HG03175 (cell line): ENCODE measurements at regions not wholly inside any gene's neighbourhood (a gene's known extent, or its start where the extent isn't known, plus 50 kb on each side); places are given as distances from the start of the nearest gene placed in this dataset.
A peak's percentile ranks its signal among the peaks of the same experiment; 100 is the strongest.

Experiments used
- ATAC-seq: cut with Tn5 transposase; IDR thresholded peaks from one replicate; pipeline ENCODE4 v1.9.1; 2021; ENCODE audit warnings: mild to moderate bottlenecking, moderate library complexity; ENCODE audit not compliant: unreplicated experiment

GRCh38 chr3:84439476-84439875, 519.3 kb upstream of the CADM2 start:
- ATAC-seq: no peak

DNA sequence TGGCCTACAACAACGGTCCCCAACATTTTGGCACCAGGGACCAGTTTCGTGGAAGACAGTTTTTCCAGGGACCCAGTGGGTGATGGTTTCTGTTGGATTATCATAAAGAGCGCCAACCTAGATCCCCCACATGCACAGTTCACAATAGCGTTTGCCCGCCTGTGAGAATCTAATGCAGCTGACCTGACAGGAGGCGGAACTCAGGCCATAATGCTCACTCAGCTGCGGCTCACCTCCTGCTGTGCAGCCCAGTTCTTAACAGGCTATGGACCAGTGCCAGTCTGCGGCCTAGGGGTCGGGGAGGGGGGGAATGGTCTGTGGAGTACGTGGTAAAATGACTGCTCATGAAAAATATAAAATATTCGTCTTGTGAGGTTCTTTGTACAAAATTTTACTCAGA, 518.5 kb upstream of the CADM2 start:
- no peak for ATAC-seq

DNA sequence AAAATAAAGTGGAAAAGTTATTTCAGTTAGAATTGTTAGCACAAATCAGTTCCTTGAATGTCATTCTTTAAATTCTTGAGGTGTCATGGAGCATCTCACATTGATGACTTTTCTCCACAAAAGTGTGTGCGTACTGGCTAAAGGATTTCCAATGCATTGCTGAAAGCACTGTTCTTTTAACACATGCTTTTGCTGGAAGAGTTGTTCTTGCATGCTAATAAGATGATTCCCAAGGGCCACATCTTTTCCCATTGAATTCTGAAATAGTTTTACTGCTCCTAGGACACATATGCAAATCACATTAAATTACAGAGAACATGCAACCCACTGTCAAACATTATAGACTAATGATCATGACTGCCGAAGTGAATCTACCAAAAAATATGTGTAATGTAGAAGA, 516.3 kb upstream of the CADM2 start:
- no peak for ATAC-seq

DNA sequence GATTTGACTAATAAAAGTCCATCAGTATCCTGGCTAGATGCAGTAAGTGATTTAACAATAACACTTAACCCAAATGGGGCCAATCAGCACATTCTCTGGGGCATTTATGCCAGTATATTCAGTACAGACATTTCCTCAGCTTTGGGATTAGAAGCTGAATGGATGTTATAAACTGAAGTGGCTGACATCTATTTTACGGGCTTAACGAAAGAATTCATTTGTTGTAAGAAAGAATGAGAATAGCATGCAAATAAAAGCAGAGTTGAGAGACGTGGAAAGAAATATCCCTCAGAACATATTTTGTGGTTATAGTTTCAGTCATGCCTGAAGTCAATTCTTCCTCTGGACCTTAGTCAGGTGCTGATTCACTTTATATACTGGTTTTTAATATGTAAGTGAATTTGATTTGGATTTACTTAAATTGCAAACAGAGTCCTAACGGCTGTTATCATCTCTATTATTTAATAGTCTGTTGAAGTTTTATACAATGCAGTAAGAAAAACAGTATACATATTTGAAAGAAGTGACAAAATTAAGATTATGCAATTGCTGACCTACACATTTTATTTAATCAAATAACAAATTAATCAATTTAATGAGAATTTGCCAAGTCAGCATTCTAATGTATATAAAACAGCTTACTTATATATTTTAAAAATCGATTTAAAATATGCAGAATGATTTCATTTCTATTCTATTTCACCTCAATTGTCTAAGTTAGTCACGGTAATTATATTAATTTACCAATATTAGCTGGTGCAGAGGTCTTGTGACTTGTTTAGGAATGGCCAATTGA, 513.9 kb upstream of the CADM2 start:
- ATAC-seq: no peak

DNA sequence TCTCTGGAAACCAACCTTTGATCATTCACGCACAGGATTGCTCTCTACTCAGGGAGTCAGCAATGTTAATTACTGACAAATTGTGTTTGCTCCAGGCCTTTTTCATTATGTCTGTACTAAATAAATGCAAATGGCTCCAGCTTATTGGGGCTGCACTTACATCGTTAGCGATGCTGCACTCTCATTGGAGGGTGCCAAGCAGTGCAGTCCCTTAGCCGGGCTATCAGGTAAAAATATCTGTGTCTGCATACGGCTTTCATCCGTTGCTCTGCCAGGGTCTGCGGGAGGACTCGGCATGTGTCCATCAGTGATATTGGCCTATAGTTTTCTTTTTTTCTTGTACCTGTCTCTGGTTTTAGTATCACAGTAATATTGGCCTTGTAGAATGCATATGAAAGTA, 471.5 kb upstream of the CADM2 start:
- no peak for ATAC-seq

- ATAC-seq: no peak
These were observed 454.0 kb upstream of the CADM2 start for GRCh38 chr3:84504761-84505160.

DNA sequence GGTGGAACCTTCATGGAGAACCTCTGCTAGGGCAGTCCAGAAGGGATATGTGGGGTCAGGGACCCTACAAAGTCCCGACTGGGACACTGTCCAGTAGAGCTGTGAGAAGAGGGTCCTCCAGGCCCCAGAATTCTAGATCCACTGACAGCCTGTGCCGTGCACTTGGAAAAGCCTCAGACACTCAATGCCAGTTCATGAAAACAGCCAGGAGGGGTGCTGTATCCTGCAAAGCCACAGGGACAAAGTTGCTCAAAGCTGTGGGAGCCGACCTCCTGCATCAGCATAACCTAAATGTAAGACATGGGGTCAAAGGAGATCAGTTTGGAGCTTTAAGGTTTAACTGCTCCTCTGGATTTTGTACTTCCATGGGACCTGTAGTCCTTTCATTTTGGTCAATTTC, 448.8 kb upstream of the CADM2 start:
- no peak for ATAC-seq

- no peak for ATAC-seq
These were observed 435.9 kb upstream of the CADM2 start for GRCh38 chr3:84522893-84523292.

GRCh38 chr3:84536916-84537315, 421.9 kb upstream of the CADM2 start:
- ATAC-seq: no peak

DNA sequence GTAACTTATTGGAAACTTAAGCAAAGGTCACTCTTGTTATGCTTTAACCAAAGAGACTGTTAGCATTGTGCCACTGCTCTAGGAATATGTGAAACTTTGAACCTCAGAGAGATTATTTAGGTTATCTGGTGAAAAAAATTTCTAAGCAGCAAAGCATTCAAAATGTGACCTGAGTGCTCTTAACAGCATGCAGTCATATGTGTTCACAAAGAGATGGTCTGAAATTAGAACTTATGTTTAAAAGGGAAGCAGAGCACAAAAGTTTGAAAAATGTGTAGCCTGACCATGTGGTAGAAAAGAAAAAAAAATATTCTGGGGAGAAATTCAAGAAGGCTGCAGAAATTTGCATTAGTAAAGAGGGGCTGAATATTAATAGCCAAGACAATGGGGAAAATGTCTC, 420.2 kb upstream of the CADM2 start:
- no peak for ATAC-seq

DNA sequence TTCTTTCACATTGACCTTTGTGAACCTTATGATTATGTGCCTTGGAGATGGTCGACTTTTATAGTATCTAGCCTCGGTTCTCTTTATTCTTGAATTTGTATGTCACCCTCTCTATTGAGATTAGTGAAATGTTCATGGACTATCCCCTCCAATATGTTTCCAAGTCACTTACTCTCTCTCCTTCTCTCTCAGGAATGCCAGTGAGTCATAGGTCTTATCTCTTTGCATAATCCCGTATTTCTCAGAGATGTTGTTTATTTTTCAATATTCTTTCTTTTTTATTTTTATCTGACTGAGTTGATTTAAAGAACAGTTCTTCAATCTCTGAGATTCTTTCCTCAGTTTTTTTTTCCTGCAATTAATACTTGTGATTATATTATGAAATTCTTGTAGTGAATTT, 411.6 kb upstream of the CADM2 start:
- no peak for ATAC-seq

GRCh38 chr3:84547971-84548970, 410.5 kb upstream of the CADM2 start:
- peak; percentile 95 for ATAC-seq

DNA sequence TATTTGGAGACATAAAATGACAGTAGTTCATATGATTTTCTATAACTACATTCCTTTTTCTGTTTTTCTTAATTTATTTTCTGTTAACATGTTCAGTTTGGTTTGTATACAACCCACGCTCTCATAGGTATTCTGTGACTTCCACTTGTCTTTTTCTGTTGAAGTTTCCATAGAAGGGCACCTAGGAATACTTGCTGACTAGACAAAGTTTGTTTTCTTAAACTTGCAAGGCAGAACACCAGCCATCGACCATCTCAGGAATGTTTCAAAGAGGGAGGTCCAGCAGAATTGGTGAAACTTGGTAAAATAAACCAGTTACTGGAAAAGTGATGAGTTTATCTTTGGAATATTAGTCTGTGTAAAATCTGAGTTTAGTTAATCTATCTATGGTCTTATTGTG, 403.2 kb upstream of the CADM2 start:
- no peak for ATAC-seq

GRCh38 chr3:84566256-84566655, 392.5 kb upstream of the CADM2 start:
- no peak for ATAC-seq

DNA sequence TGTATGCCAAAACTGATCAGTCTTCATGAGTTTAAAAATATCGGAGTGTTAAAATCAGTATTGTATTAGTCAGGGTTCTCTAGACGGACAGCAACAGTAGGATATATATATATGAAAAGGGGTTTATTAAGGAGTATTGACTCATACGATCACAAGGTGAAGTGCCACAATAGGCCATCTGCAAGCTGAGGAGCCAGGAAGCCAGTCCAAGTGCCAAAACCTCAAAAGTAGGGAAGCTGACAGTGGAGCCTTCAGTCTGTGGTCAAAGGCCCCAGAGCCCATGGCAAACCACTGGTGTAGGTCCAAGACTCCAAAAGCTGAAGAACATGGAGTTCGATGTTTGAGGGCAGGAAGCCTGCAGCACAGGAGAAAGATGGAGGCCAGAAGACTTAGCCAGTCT, 391.0 kb upstream of the CADM2 start:
- no peak for ATAC-seq

- ATAC-seq: no peak
These were observed 384.8 kb upstream of the CADM2 start for GRCh38 chr3:84573962-84574361.

DNA sequence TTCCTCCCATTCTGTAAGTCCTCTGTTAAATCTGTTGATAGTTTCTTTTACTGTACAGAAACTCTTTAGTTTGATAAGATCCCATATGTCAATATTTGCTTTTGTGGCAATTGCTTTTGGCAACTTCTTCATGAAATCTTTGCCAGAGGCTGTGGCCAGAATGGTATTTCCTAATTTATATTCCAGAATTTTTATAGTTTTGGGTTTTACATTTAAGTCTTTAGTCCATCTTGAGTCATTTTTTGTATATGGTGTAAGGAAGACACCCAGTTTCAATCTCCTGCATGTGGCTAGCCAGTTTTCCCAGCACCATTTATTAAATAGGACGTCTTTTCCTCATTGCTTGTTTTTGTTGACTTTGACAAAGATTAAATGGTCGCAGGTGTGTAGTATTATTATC, 372.4 kb upstream of the CADM2 start:
- no peak for ATAC-seq

DNA sequence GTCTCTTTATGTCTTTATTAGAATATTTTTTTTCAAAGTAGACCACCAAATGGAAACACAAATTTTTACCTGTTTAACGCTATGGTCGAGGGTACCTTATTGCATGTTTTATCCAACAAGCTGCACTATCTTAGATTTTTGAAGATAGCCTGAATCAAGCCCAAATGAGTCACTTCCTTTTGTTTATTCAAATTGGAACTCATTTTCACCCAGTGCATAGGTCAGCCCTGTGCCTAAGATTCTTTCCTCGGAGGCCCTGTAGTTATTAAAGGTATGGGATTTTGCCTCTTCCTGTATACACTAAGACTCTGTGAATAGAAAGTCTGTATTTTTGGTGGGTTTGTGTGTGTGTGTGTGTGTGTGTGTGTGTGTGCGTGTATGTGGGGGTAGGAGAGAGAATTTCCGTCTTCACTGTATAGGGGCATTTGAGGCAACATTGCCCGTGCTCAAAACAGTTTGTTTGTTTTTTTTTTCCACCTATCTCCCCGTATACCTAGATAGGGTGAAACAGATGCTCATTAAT, 358.0 kb upstream of the CADM2 start:
- no peak for ATAC-seq

DNA sequence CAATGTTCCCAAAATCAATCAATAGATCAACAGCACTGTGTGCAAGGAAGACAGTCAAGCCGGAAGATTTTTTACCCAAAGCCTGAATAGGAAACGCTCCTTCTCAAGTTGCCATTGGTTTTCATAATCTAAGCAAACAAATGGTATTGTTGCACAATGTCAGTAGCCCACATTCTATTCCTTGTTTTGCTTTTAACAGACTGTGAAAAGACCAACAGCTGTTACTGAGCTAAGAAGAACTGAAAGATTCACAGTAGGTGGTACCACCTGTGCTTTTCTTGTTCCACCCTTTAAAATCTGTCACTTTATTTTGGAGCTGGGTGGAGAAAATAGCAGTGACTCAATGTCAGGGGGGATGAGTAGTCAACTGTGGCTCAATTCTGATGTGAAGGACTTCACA, 357.5 kb upstream of the CADM2 start:
- no peak for ATAC-seq

GRCh38 chr3:84621823-84622222, 337.0 kb upstream of the CADM2 start:
- no peak for ATAC-seq

- ATAC-seq: no peak
These were observed 324.1 kb upstream of the CADM2 start for GRCh38 chr3:84634668-84635067.

DNA sequence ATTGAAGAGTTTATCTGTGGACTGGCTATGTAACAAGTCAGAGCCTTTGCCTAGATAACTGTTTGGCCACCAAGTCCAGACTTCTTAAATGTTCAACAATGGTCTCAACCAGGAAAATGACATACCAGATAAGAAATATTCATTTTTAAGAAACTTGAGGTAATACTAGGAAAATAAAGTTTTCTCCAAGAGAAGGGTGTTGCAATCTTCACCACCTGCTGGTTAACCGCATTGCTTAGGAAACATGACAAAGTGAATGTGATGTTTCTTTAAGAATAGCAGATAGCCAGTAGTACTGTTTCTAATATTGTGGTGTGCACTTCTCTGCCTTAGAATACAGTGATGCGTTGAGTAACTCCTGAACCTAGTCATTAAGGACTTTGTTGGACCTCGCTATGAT, 321.5 kb upstream of the CADM2 start:
- no peak for ATAC-seq
